ENCODE measurements at regions not wholly inside any gene's neighbourhood (a gene's known extent, or its start where the extent isn't known, plus 50 kb on each side); places are given as distances from the start of the nearest gene placed in this dataset.

DNA sequence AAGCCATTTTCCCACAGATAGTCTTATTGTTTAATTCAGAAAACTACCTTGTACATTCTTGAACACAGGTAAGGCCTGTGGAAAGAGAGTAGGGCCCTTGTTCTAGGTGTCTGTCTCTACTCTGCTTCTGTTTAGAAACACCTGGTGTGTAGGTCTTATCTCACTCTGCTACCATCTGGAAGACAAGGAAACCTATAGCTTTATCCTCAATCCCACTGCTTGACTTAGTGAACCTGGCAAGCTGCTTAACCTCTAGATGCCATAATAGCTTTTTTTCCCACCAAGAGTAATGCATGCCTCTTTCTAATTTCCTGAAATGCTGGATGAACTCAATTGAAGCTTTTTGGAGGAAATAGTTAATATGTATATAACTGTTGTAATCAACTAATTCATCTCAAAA lies 82.6 kb upstream of the RAP2B start:
- TF ChIP-seq, protein P1, sequence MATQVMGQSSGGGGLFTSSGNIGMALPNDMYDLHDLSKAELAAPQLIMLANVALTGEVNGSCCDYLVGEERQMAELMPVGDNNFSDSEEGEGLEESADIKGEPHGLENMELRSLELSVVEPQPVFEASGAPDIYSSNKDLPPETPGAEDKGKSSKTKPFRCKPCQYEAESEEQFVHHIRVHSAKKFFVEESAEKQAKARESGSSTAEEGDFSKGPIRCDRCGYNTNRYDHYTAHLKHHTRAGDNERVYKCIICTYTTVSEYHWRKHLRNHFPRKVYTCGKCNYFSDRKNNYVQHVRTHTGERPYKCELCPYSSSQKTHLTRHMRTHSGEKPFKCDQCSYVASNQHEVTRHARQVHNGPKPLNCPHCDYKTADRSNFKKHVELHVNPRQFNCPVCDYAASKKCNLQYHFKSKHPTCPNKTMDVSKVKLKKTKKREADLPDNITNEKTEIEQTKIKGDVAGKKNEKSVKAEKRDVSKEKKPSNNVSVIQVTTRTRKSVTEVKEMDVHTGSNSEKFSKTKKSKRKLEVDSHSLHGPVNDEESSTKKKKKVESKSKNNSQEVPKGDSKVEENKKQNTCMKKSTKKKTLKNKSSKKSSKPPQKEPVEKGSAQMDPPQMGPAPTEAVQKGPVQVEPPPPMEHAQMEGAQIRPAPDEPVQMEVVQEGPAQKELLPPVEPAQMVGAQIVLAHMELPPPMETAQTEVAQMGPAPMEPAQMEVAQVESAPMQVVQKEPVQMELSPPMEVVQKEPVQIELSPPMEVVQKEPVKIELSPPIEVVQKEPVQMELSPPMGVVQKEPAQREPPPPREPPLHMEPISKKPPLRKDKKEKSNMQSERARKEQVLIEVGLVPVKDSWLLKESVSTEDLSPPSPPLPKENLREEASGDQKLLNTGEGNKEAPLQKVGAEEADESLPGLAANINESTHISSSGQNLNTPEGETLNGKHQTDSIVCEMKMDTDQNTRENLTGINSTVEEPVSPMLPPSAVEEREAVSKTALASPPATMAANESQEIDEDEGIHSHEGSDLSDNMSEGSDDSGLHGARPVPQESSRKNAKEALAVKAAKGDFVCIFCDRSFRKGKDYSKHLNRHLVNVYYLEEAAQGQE (IDR thresholded peaks at IDR 0.05; ENCODE audit: borderline replicate concordance), result no peak
- no peak for TF ChIP-seq SMC3 (conservative IDR thresholded peaks at IDR 0.05; ENCODE audit: poor library complexity)
- no peak for TF ChIP-seq EZH2 (IDR thresholded peaks at IDR 0.05; ENCODE audit: borderline replicate concordance, insufficient read depth, low read length, poor library complexity, severe bottlenecking)
- TF ChIP-seq, protein P2, sequence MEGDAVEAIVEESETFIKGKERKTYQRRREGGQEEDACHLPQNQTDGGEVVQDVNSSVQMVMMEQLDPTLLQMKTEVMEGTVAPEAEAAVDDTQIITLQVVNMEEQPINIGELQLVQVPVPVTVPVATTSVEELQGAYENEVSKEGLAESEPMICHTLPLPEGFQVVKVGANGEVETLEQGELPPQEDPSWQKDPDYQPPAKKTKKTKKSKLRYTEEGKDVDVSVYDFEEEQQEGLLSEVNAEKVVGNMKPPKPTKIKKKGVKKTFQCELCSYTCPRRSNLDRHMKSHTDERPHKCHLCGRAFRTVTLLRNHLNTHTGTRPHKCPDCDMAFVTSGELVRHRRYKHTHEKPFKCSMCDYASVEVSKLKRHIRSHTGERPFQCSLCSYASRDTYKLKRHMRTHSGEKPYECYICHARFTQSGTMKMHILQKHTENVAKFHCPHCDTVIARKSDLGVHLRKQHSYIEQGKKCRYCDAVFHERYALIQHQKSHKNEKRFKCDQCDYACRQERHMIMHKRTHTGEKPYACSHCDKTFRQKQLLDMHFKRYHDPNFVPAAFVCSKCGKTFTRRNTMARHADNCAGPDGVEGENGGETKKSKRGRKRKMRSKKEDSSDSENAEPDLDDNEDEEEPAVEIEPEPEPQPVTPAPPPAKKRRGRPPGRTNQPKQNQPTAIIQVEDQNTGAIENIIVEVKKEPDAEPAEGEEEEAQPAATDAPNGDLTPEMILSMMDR (IDR thresholded peaks at IDR 0.05; ENCODE audit: poor library complexity, severe bottlenecking), result no peak
- no peak for TF ChIP-seq RAD21 (conservative IDR thresholded peaks at IDR 0.05)
- no peak for TF ChIP-seq EP300 (conservative IDR thresholded peaks at IDR 0.05; ENCODE audit: poor library complexity, severe bottlenecking)
- TF ChIP-seq MXI1 (conservative IDR thresholded peaks at IDR 0.05; ENCODE audit: poor library complexity, severe bottlenecking), result no peak
- TF ChIP-seq POLR2AphosphoS5 (IDR thresholded peaks at IDR 0.05), result no peak
- TF ChIP-seq TAF1 (IDR thresholded peaks at IDR 0.05; ENCODE audit: low read depth), result no peak
- H4K20me1 ChIP-seq (ENCODE audit: insufficient read depth), result no peaks in the 10 kb centered on the region
- no peak overlapping the region for H3K9ac ChIP-seq (ENCODE audit: low read length)
- H3K79me2 ChIP-seq (replicated peaks; ENCODE audit: insufficient read depth, low read length), result no peaks in the 10 kb centered on the region
- no peak overlapping the region for H3K4me3 ChIP-seq (ENCODE audit: low read length)
- no peaks in the 10 kb centered on the region for H3K9me3 ChIP-seq (ENCODE audit: low read length)
- no peaks in the 10 kb centered on the region for H3K36me3 ChIP-seq (ENCODE audit: insufficient read depth, low read length)
- no peaks in the 10 kb centered on the region for H3K9me2 ChIP-seq (ENCODE audit: insufficient read depth, low read length)
- no peak overlapping the region for H3K27ac ChIP-seq (ENCODE audit: low read length)
- no peak overlapping the region for H3K4me2 ChIP-seq (ENCODE audit: low read length)
- no peak overlapping the region for H2AFZ ChIP-seq (ENCODE audit: low read depth, low read length)
- H3K27me3 ChIP-seq (ENCODE audit: insufficient read depth, low read depth, low read length), result no peaks in the 10 kb centered on the region
- no peaks in the 10 kb centered on the region for H3F3A ChIP-seq (ENCODE audit: insufficient read depth, low read length, poor library complexity, severe bottlenecking)

DNA sequence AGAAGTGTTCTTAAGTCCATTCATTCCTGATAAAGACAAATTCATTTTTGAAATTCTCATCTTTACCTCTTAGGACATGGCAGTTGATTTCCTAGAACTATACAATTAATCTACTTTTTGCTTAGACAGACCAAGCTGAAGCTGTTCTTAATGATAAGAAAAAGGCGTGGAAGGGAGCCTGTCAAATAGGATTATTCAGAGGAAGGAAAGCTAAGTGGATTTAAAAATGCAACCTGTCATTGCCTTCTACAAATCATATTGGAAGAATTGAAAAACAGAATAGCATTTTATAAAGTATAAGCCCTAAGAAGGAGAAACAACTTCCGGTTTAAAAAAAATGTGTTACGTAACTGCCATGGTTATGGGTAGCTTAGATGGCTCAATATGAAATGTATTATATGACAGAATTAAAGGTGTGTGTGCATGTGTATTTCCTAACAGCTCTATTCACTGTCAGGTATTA lies 81.2 kb upstream of the RAP2B start:
- H3F3A ChIP-seq (ENCODE audit: insufficient read depth, low read length, poor library complexity, severe bottlenecking), result no peaks in the 10 kb centered on the region
- H2AFZ ChIP-seq (ENCODE audit: low read depth, low read length), result no peak overlapping the region
- no peaks in the 10 kb centered on the region for H3K9me3 ChIP-seq (ENCODE audit: low read length)
- H3K27me3 ChIP-seq (ENCODE audit: insufficient read depth, low read depth, low read length), result no peaks in the 10 kb centered on the region
- H3K79me2 ChIP-seq (replicated peaks; ENCODE audit: insufficient read depth, low read length), result no peaks in the 10 kb centered on the region
- no peak overlapping the region for H3K4me2 ChIP-seq (ENCODE audit: low read length)
- H3K36me3 ChIP-seq (ENCODE audit: insufficient read depth, low read length), result no peaks in the 10 kb centered on the region
- H3K9ac ChIP-seq (ENCODE audit: low read length), result no peak overlapping the region
- no peak overlapping the region for H3K27ac ChIP-seq (ENCODE audit: low read length)
- H3K9me2 ChIP-seq (ENCODE audit: insufficient read depth, low read length), result no peaks in the 10 kb centered on the region
- TF ChIP-seq TAF1 (IDR thresholded peaks at IDR 0.05; ENCODE audit: low read depth), result no peak
- TF ChIP-seq, protein P2 (IDR thresholded peaks at IDR 0.05; ENCODE audit: poor library complexity, severe bottlenecking), result no peak
- no peak for TF ChIP-seq RAD21 (conservative IDR thresholded peaks at IDR 0.05)
- no peak for TF ChIP-seq POLR2AphosphoS5 (IDR thresholded peaks at IDR 0.05)
- no peak for TF ChIP-seq EP300 (conservative IDR thresholded peaks at IDR 0.05; ENCODE audit: poor library complexity, severe bottlenecking)
- TF ChIP-seq SMC3 (conservative IDR thresholded peaks at IDR 0.05; ENCODE audit: poor library complexity), result no peak
- TF ChIP-seq EZH2 (IDR thresholded peaks at IDR 0.05; ENCODE audit: borderline replicate concordance, insufficient read depth, low read length, poor library complexity, severe bottlenecking), result no peak
- TF ChIP-seq, protein P1 (IDR thresholded peaks at IDR 0.05; ENCODE audit: borderline replicate concordance), result no peak
- TF ChIP-seq MXI1 (conservative IDR thresholded peaks at IDR 0.05; ENCODE audit: poor library complexity, severe bottlenecking), result no peak
- no peaks in the 10 kb centered on the region for H4K20me1 ChIP-seq (ENCODE audit: insufficient read depth)
- no peak overlapping the region for H3K4me3 ChIP-seq (ENCODE audit: low read length)
